ENCODE measurements at regions not wholly inside any gene's neighbourhood (a gene's known extent, or its start where the extent isn't known, plus 50 kb on each side); places are given as distances from the start of the nearest gene placed in this dataset.

DNA sequence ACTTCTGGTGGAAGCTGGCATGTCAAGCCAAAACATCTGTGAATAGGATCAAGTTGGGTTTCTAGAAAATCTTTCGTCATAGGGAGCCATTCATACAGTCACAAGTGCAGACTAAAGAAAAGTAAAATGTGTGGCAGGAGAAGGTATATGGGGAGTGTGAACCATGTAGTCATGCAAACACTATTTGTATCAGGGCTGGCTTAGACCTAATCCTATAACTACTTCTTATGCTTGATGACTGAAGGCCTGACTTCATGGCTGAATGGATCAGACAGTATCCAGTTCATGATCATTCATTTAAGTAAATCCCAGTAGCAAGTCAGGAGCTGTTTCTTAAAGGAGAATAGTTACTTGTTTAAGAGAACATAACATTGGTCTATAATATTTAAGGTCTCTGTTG, 63.8 kb upstream of the DAPK1 start:
- Histone ChIP-seq H3K23me2 (ENCODE audit: low read depth, low read length) (no peaks in the 10 kb centered on the region), H3K36me3 (ENCODE audit: control insufficient read depth in 2 of 4, insufficient read depth in 4 of 4, low read length in 3 of 4) (no peaks in the 10 kb centered on the region), H4K91ac (replicated peaks; ENCODE audit: insufficient read length, low read length) (no peak overlapping the region), H3K4me3 (ENCODE audit: extremely low read depth in 1 of 4, insufficient read depth in 2 of 4, low read depth in 3 of 4, low read length in 4 of 4) (no peak overlapping the region), H3K9ac (replicated peaks in 1 of 4; ENCODE audit: extremely low read depth in 1 of 4, low read depth in 3 of 4, low read length in 3 of 4) (no peak overlapping the region), H2AK5ac (ENCODE audit: low read depth, low read length) (no peak overlapping the region), H3K14ac (ENCODE audit: insufficient read length) (no peak overlapping the region), H3K4ac (replicated peaks; ENCODE audit: insufficient read length, low read depth, low read length) (no peak overlapping the region), H4K8ac (ENCODE audit: extremely low read depth, insufficient read depth, low read length) (no peak overlapping the region), H2BK5ac (ENCODE audit: low read depth, low read length) (no peak overlapping the region), H3K4me2 (ENCODE audit: insufficient read depth in 1 of 2, low read depth in 2 of 2, low read length in 2 of 2) (no peak overlapping the region), H4K20me1 (replicated peaks in 1 of 2; ENCODE audit: control insufficient read depth in 1 of 2, insufficient read depth in 2 of 2, low read length in 2 of 2) (no peaks in the 10 kb centered on the region), H3K56ac (replicated peaks; ENCODE audit: insufficient read length, low read depth, low read length) (no peak overlapping the region), H2BK20ac (ENCODE audit: low read length) (no peak overlapping the region), H3K4me1 (replicated peaks in 1 of 4; ENCODE audit: control insufficient read depth in 3 of 4, insufficient read depth in 4 of 4, low read length in 3 of 4) (peaks cover 2 to 9% (median 6%) of the 10 kb centered on the region in 4 experiments; a peak in 6 of 7 replicates), H2BK12ac (ENCODE audit: low read depth, low read length) (no peak overlapping the region), H3K18ac (ENCODE audit: extremely low read depth, low read length) (no peak overlapping the region), H3K79me1 (ENCODE audit: low read depth, low read length) (no peaks in the 10 kb centered on the region), H2BK120ac (replicated peaks; ENCODE audit: low read depth, low read length) (no peak overlapping the region), H3K9me3 (ENCODE audit: insufficient read depth in 2 of 2, low read depth in 1 of 2, low read length in 1 of 2) (no peaks in the 10 kb centered on the region), H4K5ac (ENCODE audit: insufficient read length, low read depth, low read length) (no peak overlapping the region), H3K27me3 (replicated peaks in 1 of 4; ENCODE audit: control insufficient read depth in 3 of 4, extremely low read depth in 1 of 4, insufficient read depth in 3 of 4, low read length in 3 of 4) (no peaks in the 10 kb centered on the region), H3K79me2 (ENCODE audit: control insufficient read depth in 1 of 2, insufficient read depth in 2 of 2, low read length in 2 of 2) (no peaks in the 10 kb centered on the region), H3K23ac (ENCODE audit: insufficient read length) (no peak overlapping the region), H3K27ac (ENCODE audit: low read depth, low read length) (no peak overlapping the region), H2BK15ac (ENCODE audit: low read length) (no peak overlapping the region), H2AFZ (ENCODE audit: low read length) (no peak overlapping the region)
- ChIA-PET CTCF (ENCODE audit: partially characterized antibody) (interaction anchor here (1.0 to 1.1 kb wide), 2 partner anchors 12 to 19 kb away, joined by 3 read pairs; no protein-coding TSS in a partner anchor), POLR2A (ENCODE audit: partially characterized antibody) (interaction anchor here (0.8 to 2.3 kb wide), 4 partner anchors 10 to 96 kb away, joined by 3 to 14 read pairs (median 3); no protein-coding TSS in a partner anchor)
- DNase-seq (ENCODE audit: low read depth in 1 of 2, low spot score in 2 of 2) (no peak), FAIRE-seq (no peak)
- WGBS, 2 experiments (ENCODE audit: extremely low coverage in 1 of 2, insufficient coverage in 1 of 2, insufficient read length in 1 of 2, insufficient replicate concordance in 2 of 2, low coverage in 1 of 2, low lambda C conversion rate in 2 of 2, missing lambda C conversion rate in 1 of 2) = 89% methylated on average over 1 of the region's 1 CpG; no CpG with 5 or more reads in 1 of the 2 experiments
- TF ChIP-seq MAFK (IDR thresholded peaks at IDR 0.05; ENCODE audit: low read depth, low read length) = no peak
- TF ChIP-seq EZH2 (IDR thresholded peaks at IDR 0.05; ENCODE audit: low read depth, low read length, severe bottlenecking) = no peak
